BJ (cell line): ENCODE measurements at regions not wholly inside any gene's neighbourhood (a gene's known extent, or its start where the extent isn't known, plus 50 kb on each side); places are given as distances from the start of the nearest gene placed in this dataset.
"Not testable (repeated sequence)": the region's sequence is repeated elsewhere in the genome, so short reads cannot be mapped to it uniquely, and the experiment has no call there.

Source experiments
- CTCF ChIA-PET: fragments of 350-600 bp; formaldehyde crosslinking; extraction: SDS; loops from one replicate; lab custom pipeline; 2021; ENCODE audit warnings: antibody characterized with exemption, inconsistent platforms; lab: Yijun Ruan, JAX
- POLR2A ChIA-PET: fragments of 300-600 bp; sonication (Branson Sonifier 250); formaldehyde crosslinking; extraction: SDS; loops from one replicate; lab custom pipeline; 2021; ENCODE audit warnings: antibody characterized with exemption; lab: Charles Lee
- DNase-seq: peaks from one replicate; pipeline ENCODE4 v3.0.0-alpha.2; 2011; ENCODE audit warnings: low read depth
- H3K27me3 ChIP-seq: 2 replicates; pipeline ENCODE4 v1.6.0; 2011; ENCODE audit warnings: low read length; ENCODE audit not compliant: control insufficient read depth, insufficient read depth
- H3K36me3 ChIP-seq: 2 replicates; pipeline ENCODE4 v1.5.1; 2011; ENCODE audit warnings: low read length; ENCODE audit not compliant: control insufficient read depth, insufficient read depth
- H3K4me3 ChIP-seq: 2 replicates; pipeline ENCODE4 v1.5.1; 2011; ENCODE audit warnings: low read depth, mild to moderate bottlenecking, control low read depth, low read length
- TF ChIP-seq, protein P1 (sequence below): IDR thresholded peaks from 2 replicates; pipeline ENCODE4 v1.5.1; 2011; ENCODE audit warnings: low read depth, mild to moderate bottlenecking, control low read depth, inconsistent platforms, low read length, moderate library complexity; ENCODE audit not compliant: insufficient read depth

GRCh38 chr4:57190601-57191481, 80.7 kb upstream of the IGFBP7 start:
- no peak for DNase-seq
- ChIA-PET POLR2A (no interaction called here), CTCF (interaction anchor here (0.6 to 1.9 kb wide), 11 partner anchors 10 to 236 kb away, joined by 3 to 10 read pairs (median 4); no protein-coding TSS in a partner anchor)
- H3K27me3 ChIP-seq = peaks cover 5% of the 10 kb centered on the region; the same call in 1 of the 2 replicates
- no peaks in the 10 kb centered on the region for H3K36me3 ChIP-seq
- H3K4me3 ChIP-seq = no peak overlapping the region
- TF ChIP-seq, protein P1, sequence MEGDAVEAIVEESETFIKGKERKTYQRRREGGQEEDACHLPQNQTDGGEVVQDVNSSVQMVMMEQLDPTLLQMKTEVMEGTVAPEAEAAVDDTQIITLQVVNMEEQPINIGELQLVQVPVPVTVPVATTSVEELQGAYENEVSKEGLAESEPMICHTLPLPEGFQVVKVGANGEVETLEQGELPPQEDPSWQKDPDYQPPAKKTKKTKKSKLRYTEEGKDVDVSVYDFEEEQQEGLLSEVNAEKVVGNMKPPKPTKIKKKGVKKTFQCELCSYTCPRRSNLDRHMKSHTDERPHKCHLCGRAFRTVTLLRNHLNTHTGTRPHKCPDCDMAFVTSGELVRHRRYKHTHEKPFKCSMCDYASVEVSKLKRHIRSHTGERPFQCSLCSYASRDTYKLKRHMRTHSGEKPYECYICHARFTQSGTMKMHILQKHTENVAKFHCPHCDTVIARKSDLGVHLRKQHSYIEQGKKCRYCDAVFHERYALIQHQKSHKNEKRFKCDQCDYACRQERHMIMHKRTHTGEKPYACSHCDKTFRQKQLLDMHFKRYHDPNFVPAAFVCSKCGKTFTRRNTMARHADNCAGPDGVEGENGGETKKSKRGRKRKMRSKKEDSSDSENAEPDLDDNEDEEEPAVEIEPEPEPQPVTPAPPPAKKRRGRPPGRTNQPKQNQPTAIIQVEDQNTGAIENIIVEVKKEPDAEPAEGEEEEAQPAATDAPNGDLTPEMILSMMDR = peak; percentile 63

GRCh38 chr4:57187246-57187645, 77.1 kb upstream of the IGFBP7 start:
- 0 out of 2 replicates have a peak, but pooled peaks cover 4% of the 10 kb centered on the region for H3K27me3 ChIP-seq
- no peaks in the 10 kb centered on the region for H3K36me3 ChIP-seq
- ChIA-PET POLR2A (no interaction called here), CTCF (interaction anchor here (1.2 to 1.3 kb wide), 2 partner anchors 23 to 116 kb away, joined by 3 to 4 read pairs; no protein-coding TSS in a partner anchor)
- H3K4me3 ChIP-seq = no peak overlapping the region
- TF ChIP-seq, protein P1 = no peak
- no peak for DNase-seq

DNA sequence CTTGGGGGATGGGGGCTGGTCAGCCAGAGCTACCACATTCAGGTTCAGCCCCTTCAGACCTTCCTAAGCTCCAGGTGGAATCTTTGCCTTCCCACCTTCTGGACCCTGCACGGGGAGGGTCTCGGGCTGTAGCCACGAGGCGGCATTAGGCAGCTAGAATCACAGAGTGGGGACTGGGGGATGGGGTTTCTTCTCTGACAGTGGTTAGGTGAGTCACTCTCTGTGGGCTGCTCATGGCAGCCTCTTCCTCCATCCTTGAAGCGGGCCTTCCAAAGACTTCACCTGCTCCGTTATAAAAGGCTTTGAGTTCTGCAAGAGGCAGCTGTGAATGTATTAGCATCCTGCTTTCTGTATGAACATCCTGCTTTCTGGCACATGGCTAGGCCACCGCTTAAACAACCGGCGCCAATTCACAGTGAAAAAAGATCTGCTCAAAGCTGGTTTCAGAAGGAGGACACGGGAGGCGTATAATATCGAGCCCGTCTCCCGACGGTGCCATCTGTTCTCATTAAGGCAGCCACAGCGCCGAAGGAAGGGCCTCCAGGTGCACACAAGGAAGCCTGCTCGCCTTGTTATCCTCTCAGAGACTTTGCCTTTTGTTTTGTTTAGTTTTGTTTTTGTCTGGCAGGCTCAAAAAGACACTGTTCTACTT, 74.3 kb upstream of the IGFBP7 start:
- Histone ChIP-seq H3K36me3 (no peaks in the 10 kb centered on the region), H3K4me3 (no peak overlapping the region), H3K27me3 (0 out of 2 replicates have a peak, but pooled peaks cover 4% of the 10 kb centered on the region)
- POLR2A ChIA-PET = no interaction called here
- CTCF ChIA-PET = interaction anchor here (0.8 to 1.4 kb wide), 3 partner anchors 10 to 243 kb away, joined by 3 to 4 read pairs (median 4); no protein-coding TSS in a partner anchor
- TF ChIP-seq, protein P1 = no peak
- no peak for DNase-seq

DNA sequence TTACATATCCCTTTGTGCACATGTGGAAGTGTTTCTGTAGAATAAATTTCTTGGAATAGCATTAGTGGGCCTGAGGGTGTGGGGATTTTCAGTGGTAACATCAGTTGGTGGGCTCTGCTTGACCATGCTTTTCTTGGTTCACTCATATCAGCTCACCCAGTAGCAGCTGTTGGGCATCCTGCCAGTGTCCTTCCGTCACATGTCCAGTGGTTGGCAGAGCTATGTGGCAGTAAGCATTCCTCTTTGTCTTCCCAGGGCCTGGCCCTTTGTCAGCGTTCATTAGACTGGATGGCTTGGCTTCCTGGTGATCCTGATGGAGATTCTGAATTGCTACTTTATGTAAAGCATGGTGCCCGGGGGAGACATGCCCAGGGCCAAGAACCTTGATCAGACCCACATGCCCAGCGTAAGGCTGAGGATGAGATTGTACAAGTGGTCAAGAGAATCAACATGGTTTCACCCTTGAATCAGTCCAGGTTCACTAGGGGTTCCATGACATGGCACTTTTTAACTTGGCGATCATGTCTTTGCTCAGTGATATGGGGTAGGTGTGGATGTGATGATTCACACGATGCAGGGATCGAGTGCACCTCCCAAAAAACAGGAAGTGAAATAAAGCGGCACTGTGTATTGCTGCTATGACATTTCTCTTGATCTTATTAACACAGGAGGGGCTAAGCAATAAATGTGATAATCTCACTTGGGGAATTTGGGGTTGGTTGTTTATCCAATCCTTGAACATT, 72.1 kb upstream of the IGFBP7 start:
- no peak for DNase-seq
- POLR2A ChIA-PET = no interaction called here
- CTCF ChIA-PET = interaction anchor here (1.1 kb wide), 1 partner anchor 14 kb away, joined by 3 read pairs; no protein-coding TSS in a partner anchor

DNA sequence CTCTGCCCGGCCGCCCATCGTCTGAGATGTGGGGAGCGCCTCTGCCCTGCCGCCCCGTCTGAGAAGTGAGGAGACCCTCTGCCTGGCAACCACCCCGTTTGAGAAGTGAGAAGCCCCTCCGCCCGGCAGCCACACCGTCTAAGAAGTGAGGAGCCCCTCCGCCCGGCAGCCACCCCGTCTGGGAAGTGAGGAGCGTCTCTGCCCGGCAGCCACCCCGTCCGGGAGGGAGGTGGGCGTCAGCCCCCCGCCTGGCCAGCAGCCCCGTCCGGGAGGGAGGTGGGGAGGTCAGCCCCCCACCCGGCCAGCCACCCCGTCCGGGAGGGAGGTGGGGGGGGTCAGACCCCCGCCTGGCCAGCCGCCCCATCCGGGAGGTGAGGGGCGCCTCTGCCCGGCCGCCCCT, 63.0 kb upstream of the IGFBP7 start:
- H3K27me3 ChIP-seq, CTCF ChIA-PET: not testable (repeated sequence)

More for the DNA sequence above, 72.1 kb upstream of the IGFBP7 start:
- Histone ChIP-seq H3K4me3 (no peak overlapping the region), H3K36me3 (no peaks in the 10 kb centered on the region), H3K27me3 (no peaks in the 10 kb centered on the region; the same call in 1 of the 2 replicates)
- TF ChIP-seq, protein P1 = no peak

More for the DNA sequence above, 63.0 kb upstream of the IGFBP7 start:
- H3K4me3 ChIP-seq, DNase-seq, POLR2A ChIA-PET, H3K36me3 ChIP-seq: not testable (repeated sequence)
